WERI-Rb-1 (cell line): ENCODE measurements at regions not wholly inside any gene's neighbourhood (a gene's known extent, or its start where the extent isn't known, plus 50 kb on each side); places are given as distances from the start of the nearest gene placed in this dataset.
"Not testable (repeated sequence)": the region's sequence is repeated elsewhere in the genome, so short reads cannot be mapped to it uniquely, and the experiment has no call there.

Source experiments
- DNase-seq: peaks from one replicate; pipeline ENCODE4 v3.0.0-alpha.2; 2020
- H3K27ac ChIP-seq: fragments of 250-450 bp; sonication (Bioruptor Pico); 2 replicates; pipeline ENCODE4 v1.5.1; 2020; ENCODE audit warnings: mild to moderate bottlenecking, moderate library complexity
- H3K27me3 ChIP-seq: fragments of 250-450 bp; sonication (Bioruptor Pico); 2 replicates; pipeline ENCODE4 v1.5.1; 2021; ENCODE audit warnings: mild to moderate bottlenecking, low read depth, moderate library complexity; ENCODE audit not compliant: insufficient read depth, severe bottlenecking
- H3K36me3 ChIP-seq: fragments of 250-450 bp; sonication (Bioruptor Pico); 2 replicates; pipeline ENCODE4 v1.5.1; 2020; ENCODE audit warnings: mild to moderate bottlenecking, moderate library complexity
- H3K4me3 ChIP-seq: 2 replicates; pipeline ENCODE4 v1.5.1; 2011; ENCODE audit warnings: low read depth, mild to moderate bottlenecking, control low read depth, low read length
- H3K9me3 ChIP-seq: fragments of 250-450 bp; sonication (Bioruptor Pico); 2 replicates; pipeline ENCODE4 v1.5.1; 2021; ENCODE audit warnings: mild to moderate bottlenecking, moderate library complexity; ENCODE audit not compliant: severe bottlenecking
- TF ChIP-seq, protein P1 (sequence below): IDR thresholded peaks from 2 replicates; pipeline ENCODE4 v1.5.1; 2011; ENCODE audit warnings: low read depth, mild to moderate bottlenecking, control low read depth, inconsistent platforms, low read length

DNA sequence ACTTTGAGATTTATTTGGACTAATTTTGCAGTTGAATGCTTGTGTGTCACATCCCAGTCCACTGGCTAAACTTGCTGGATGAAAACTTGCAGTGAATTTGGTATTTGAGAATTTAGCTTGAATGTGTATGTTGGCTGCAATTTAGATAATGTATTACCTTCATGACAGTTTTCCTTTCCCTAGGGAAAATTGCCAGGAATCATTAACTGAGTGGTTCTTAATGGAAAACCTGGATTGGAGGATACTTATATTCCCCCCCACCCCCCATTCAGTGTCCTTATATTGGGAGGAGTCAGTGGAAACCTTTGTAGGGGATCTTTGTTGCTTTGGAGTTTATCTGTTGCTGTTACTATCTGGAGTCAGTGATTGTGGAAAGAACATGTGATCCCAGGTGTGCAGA, 67.6 kb downstream of the KPNA2 start:
- TF ChIP-seq, protein P1, sequence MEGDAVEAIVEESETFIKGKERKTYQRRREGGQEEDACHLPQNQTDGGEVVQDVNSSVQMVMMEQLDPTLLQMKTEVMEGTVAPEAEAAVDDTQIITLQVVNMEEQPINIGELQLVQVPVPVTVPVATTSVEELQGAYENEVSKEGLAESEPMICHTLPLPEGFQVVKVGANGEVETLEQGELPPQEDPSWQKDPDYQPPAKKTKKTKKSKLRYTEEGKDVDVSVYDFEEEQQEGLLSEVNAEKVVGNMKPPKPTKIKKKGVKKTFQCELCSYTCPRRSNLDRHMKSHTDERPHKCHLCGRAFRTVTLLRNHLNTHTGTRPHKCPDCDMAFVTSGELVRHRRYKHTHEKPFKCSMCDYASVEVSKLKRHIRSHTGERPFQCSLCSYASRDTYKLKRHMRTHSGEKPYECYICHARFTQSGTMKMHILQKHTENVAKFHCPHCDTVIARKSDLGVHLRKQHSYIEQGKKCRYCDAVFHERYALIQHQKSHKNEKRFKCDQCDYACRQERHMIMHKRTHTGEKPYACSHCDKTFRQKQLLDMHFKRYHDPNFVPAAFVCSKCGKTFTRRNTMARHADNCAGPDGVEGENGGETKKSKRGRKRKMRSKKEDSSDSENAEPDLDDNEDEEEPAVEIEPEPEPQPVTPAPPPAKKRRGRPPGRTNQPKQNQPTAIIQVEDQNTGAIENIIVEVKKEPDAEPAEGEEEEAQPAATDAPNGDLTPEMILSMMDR: no peak
- H3K9me3 ChIP-seq: peaks cover 4% of the 10 kb centered on the region
- H3K27ac ChIP-seq: no peak overlapping the region
- no peak for DNase-seq
- H3K27me3 ChIP-seq: no peaks in the 10 kb centered on the region
- H3K4me3 ChIP-seq: no peak overlapping the region
- H3K36me3 ChIP-seq: peaks cover 4% of the 10 kb centered on the region

DNA sequence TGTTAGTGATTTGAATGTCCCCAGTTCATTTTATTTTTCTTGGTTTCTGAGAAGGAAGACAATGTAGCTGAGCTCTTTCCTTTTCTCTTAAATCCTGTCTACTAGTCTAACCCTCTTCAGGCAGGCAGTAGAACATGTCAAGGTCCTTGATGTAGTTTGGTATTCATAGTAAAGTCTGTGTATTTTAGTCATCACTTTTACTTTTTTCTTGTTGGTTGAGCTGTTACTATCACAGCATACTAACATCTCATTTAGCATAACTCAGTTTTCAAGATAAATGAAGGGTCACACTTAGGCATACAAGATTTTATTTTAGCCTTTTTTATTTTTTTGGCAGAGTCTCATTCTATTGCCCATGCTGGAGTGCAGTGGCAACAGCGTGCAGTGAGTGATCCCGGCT, 70.5 kb downstream of the KPNA2 start:
- Histone ChIP-seq H3K36me3 (peaks cover 10% of the 10 kb centered on the region), H3K27ac (no peak overlapping the region), H3K4me3 (no peak overlapping the region), H3K27me3 (no peaks in the 10 kb centered on the region), H3K9me3 (no peaks in the 10 kb centered on the region)
- DNase-seq: no peak
- TF ChIP-seq, protein P1: no peak

DNA sequence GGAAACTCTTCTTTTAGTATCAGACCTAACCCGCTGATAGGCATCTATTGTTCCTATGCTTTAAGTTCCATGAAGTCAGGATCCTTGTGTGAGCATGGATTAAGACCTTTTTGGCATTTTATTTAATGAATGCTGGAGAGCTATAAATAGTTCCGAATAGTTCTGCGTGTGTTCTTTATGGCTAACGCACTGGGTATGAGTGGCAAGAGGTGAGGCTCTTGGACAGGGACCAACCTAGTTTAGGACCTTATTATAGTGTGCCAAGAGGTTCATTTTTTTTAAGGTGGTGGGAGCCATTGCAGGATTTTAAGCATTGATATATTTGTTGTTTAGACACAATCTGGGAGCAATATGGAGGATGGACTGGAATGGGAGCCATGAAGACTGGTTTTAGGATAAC, 71.8 kb downstream of the KPNA2 start:
- no peak for DNase-seq
- Histone ChIP-seq H3K4me3 (no peak overlapping the region), H3K27ac (no peak overlapping the region), H3K36me3 (peaks cover 10% of the 10 kb centered on the region), H3K27me3 (no peaks in the 10 kb centered on the region), H3K9me3 (no peaks in the 10 kb centered on the region)
- TF ChIP-seq, protein P1: no peak

DNA sequence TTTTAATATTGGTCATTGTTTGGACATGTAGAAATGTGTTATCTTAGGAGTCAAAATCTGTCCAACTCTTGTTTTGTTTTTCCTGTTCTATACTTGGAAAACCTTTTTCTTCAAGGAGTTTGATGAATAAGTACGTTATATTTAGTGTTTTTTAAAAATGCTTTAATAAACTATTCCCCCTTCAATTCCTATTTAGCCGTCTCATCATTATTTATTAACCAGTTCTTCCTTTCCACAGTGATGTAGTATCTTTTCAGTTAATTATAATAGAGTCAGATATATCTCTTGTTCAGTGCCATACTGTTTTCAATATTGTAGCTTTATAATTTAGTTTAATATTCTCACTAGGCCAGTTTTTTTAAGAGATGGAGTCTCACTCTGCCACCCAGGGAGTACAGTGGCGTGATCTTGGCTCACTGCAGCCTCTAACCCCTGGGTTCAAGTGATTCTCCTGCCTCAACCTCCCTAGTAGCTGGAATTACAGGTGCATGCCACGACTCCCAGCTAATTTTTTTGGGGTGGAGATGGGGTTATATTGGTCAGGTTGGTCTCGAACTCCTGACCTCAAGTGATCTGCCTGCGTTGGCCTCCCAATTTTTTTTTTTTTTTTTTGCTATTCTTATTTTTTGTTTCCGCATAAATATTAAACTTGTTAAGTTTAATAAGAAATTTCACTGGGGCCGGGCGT, 72.9 kb downstream of the KPNA2 start:
- Histone ChIP-seq H3K9me3 (no peaks in the 10 kb centered on the region), H3K36me3 (peaks cover 10% of the 10 kb centered on the region), H3K4me3 (no peak overlapping the region), H3K27me3 (no peaks in the 10 kb centered on the region), H3K27ac (no peak overlapping the region)
- TF ChIP-seq, protein P1: no peak
- DNase-seq: no peak

DNA sequence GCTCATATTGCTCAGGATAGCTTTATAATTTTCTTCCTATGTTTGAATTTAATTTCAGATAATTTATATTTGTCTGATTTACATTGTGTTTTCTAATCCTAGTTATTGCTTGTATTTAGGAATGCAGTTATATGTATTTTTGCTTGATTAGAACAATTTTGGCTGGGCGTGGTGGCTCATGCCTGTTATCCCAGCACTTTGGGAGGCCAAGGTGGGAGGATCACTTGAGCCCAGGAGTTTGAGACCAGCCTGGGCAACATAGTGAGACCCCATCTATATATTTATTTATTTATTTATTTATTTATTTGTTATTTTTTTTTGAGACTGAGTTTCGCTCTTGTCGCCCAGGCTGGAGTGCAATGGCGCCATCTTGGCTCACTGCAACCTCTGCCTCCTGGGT, 73.9 kb downstream of the KPNA2 start:
- H3K9me3 ChIP-seq, H3K36me3 ChIP-seq, H3K27me3 ChIP-seq, H3K27ac ChIP-seq, DNase-seq, H3K4me3 ChIP-seq: not testable (repeated sequence)

DNA sequence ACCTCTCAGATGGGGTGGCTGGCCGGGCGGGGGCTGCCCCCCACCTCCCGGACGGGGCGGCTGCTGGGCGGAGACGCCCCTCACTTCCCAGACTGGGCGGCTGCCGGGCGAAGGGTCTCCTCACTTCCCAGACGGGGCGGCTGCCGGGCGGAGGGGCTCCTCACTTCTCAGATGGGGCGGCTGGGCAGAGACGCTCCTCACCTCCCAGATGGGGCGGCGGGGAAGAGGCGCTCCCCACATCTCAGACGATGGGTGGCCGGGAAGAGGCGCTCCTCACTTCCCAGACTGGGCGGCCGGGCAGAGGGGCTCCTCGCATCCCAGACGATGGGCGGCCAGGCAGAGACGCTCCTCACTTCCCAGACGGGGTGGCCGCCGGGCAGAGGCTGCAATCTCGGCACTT, 80.7 kb downstream of the KPNA2 start:
- not testable (repeated sequence) for H3K9me3 ChIP-seq, DNase-seq, H3K27me3 ChIP-seq, H3K4me3 ChIP-seq, H3K27ac ChIP-seq
- peaks cover 36% of the 10 kb centered on the region for H3K36me3 ChIP-seq

DNA sequence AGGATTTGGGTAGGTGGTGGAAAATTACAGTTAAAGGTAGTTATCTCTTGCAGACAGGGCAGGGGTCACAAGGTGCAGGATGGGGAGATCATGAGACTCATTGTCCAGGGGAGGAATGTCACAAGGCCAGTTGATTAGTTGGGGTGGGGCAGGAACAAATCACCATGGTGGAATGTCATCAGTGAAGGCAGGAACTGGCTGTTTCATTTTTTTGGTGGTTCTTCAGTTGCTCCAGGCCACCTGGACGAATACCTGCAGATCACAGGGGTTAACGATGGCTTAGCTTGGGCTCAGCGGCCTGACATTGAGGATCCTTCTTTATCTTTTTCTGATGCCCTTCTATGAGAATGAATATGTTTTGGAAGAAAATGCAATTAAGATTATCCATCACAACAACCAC, 87.1 kb downstream of the KPNA2 start:
- peaks cover 45% of the 10 kb centered on the region for H3K36me3 ChIP-seq
- no peak for DNase-seq
- no peak overlapping the region for H3K27ac ChIP-seq
- H3K4me3 ChIP-seq: no peak overlapping the region
- H3K27me3 ChIP-seq: no peaks in the 10 kb centered on the region
- no peaks in the 10 kb centered on the region for H3K9me3 ChIP-seq
- TF ChIP-seq, protein P1: no peak
